GM23338 (cell line): ENCODE measurements at regions not wholly inside any gene's neighbourhood (a gene's known extent, or its start where the extent isn't known, plus 50 kb on each side); places are given as distances from the start of the nearest gene placed in this dataset.

ENCODE experiments used
- CREB1 ChIP-seq: fragments of 250-450 bp; sonication (Bioruptor Pico); IDR thresholded peaks from 2 replicates; pipeline ENCODE4 v1.5.0; 2020; ENCODE audit warnings: low read depth, mild to moderate bottlenecking, moderate library complexity
- CTCF ChIP-seq, 2 experiments: fragments of 200-600 bp in 1 of 2; sonication (generic) in 1 of 2; conservative IDR thresholded peaks; 2 replicates each; pipeline versions ENCODE4 v1.5.1 to v1.6.1; 2016 to 2017; ENCODE audit warnings: antibody characterized with exemption in 2 of 2, low read depth in 2 of 2, mild to moderate bottlenecking in 2 of 2, moderate library complexity in 1 of 2
- NANOG ChIP-seq: IDR thresholded peaks from 2 replicates; pipeline ENCODE4 v1.6.1; 2016; ENCODE audit warnings: antibody characterized with exemption, borderline replicate concordance
- POLR2AphosphoS5 ChIP-seq: IDR thresholded peaks from 2 replicates; pipeline ENCODE4 v1.6.1; 2016; ENCODE audit warnings: antibody characterized with exemption, low read depth

GRCh38 chr7:85716353-85716752 lies 529.5 kb upstream of the SEMA3D start:
- TF ChIP-seq POLR2AphosphoS5, result no peak
- no peak for TF ChIP-seq CREB1 (CRISPR knock-in tag)
- TF ChIP-seq CTCF (conservative IDR thresholded peaks at IDR 0.05; ENCODE audit: low read depth in 2 of 2), result no peak
- no peak for TF ChIP-seq NANOG
